Neuronal stem cell (in vitro differentiated cells): ENCODE measurements at regions not wholly inside any gene's neighbourhood (a gene's known extent, or its start where the extent isn't known, plus 50 kb on each side); places are given as distances from the start of the nearest gene placed in this dataset.

ENCODE experiments used
- DNase-seq: peaks from one replicate; pipeline ENCODE4 v3.0.0-alpha.2; 2013; ENCODE audit warnings: low spot score
- H2AFZ ChIP-seq: one replicate; pipeline ENCODE4 v1.6.1; 2013; ENCODE audit warnings: mild to moderate bottlenecking, low read length, inconsistent platforms
- H2AK5ac ChIP-seq: 2 replicates; pipeline ENCODE4 v1.6.1; 2013; ENCODE audit warnings: low read depth, mild to moderate bottlenecking, inconsistent platforms, low read length, moderate library complexity, mixed read lengths
- H2BK120ac ChIP-seq: 2 replicates; pipeline ENCODE4 v1.6.1; 2013; ENCODE audit warnings: low read depth, mild to moderate bottlenecking, inconsistent platforms, low read length, moderate library complexity, mixed read lengths
- H2BK12ac ChIP-seq: one replicate; pipeline ENCODE4 v1.6.1; 2013; ENCODE audit warnings: low read length, inconsistent platforms
- H2BK15ac ChIP-seq: 2 replicates; pipeline ENCODE4 v1.6.1; 2013; ENCODE audit warnings: mild to moderate bottlenecking, low read length, inconsistent platforms, mixed read lengths
- H2BK5ac ChIP-seq: one replicate; pipeline ENCODE4 v1.6.1; 2013; ENCODE audit warnings: inconsistent platforms, mild to moderate bottlenecking, low read length, moderate library complexity
- H3K14ac ChIP-seq: one replicate; pipeline ENCODE4 v1.6.1; 2013; ENCODE audit warnings: low read length, inconsistent platforms
- H3K18ac ChIP-seq: 2 replicates; pipeline ENCODE4 v1.6.1; 2013; ENCODE audit warnings: low read length, inconsistent platforms
- H3K23ac ChIP-seq: 2 replicates; pipeline ENCODE4 v1.6.1; 2013; ENCODE audit warnings: low read depth, mild to moderate bottlenecking, mixed read lengths, low read length, inconsistent platforms; ENCODE audit not compliant: poor library complexity
- H3K27ac ChIP-seq: replicated peaks from 3 replicates; pipeline ENCODE4 v1.5.1; 2013; ENCODE audit warnings: low read length, inconsistent platforms
- H3K27me3 ChIP-seq, 3 experiments: 2 replicates each; pipeline ENCODE4 v1.6.1; 2013; ENCODE audit warnings: low read length in 3 of 3, mild to moderate bottlenecking in 2 of 3, inconsistent platforms in 1 of 3, low read depth in 1 of 3, mixed read lengths in 1 of 3, moderate library complexity in 1 of 3; ENCODE audit not compliant: control insufficient read depth in 3 of 3, insufficient read depth in 3 of 3
- H3K36me3 ChIP-seq, 2 donors: replicated peaks in 1 of 2; 2 replicates each; pipeline ENCODE4 v1.6.1; 2013; ENCODE audit warnings: low read length in 2 of 2; ENCODE audit not compliant: control insufficient read depth in 2 of 2, insufficient read depth in 2 of 2
- H3K4ac ChIP-seq: 2 replicates; pipeline ENCODE4 v1.6.1; 2013; ENCODE audit warnings: inconsistent platforms, mild to moderate bottlenecking, low read length, moderate library complexity
- H3K4me1 ChIP-seq, 2 donors: 1 replicate in 1 of 2; 2 replicates in 1 of 2; pipeline ENCODE4 v1.6.1; 2013; ENCODE audit warnings: low read length in 2 of 2, low read depth in 1 of 2; ENCODE audit not compliant: control insufficient read depth in 2 of 2, insufficient read depth in 1 of 2
- H3K4me2 ChIP-seq: one replicate; pipeline ENCODE4 v1.6.1; 2013; ENCODE audit warnings: mild to moderate bottlenecking, low read length, inconsistent platforms; ENCODE audit not compliant: insufficient read depth, poor library complexity, severe bottlenecking
- H3K4me3 ChIP-seq, 2 donors: 2 replicates each; pipeline ENCODE4 v1.5.1; 2013; ENCODE audit warnings: low read length in 2 of 2, mild to moderate bottlenecking in 2 of 2, inconsistent platforms in 1 of 2, moderate library complexity in 1 of 2
- H3K79me1 ChIP-seq: one replicate; pipeline ENCODE4 v1.6.1; 2013; ENCODE audit warnings: low read depth, mild to moderate bottlenecking, inconsistent platforms, low read length, moderate library complexity
- H3K9ac ChIP-seq: one replicate; pipeline ENCODE4 v1.6.1; 2013; ENCODE audit warnings: mild to moderate bottlenecking, low read depth, low read length, inconsistent platforms; ENCODE audit not compliant: poor library complexity
- H3K9me3 ChIP-seq, 2 donors: replicated peaks in 1 of 2; 2 replicates each; pipeline versions ENCODE3 to v1.6.1; 2013; ENCODE audit warnings: low read length in 2 of 2, mild to moderate bottlenecking in 2 of 2, inconsistent platforms in 1 of 2, low read depth in 1 of 2, mixed read lengths in 1 of 2, moderate library complexity in 1 of 2; ENCODE audit not compliant: control insufficient read depth in 2 of 2, insufficient read depth in 1 of 2
- H4K8ac ChIP-seq: one replicate; pipeline ENCODE4 v1.6.1; 2013; ENCODE audit warnings: low read depth, mild to moderate bottlenecking, inconsistent platforms, low read length, moderate library complexity
- H4K91ac ChIP-seq: one replicate; pipeline ENCODE4 v1.6.1; 2013; ENCODE audit warnings: low read length, low read depth, mild to moderate bottlenecking, inconsistent platforms; ENCODE audit not compliant: poor library complexity
- WGBS, 2 donors: extraction: QIAGEN DNeasy Blood & Tissue Kit; methylation state at CpG; one replicate each; pipeline ENCODE4 v1.1.7; 2013; ENCODE audit warnings: missing lambda C conversion rate in 2 of 2, mixed read lengths in 1 of 2; ENCODE audit not compliant: insufficient read length in 2 of 2, insufficient replicate concordance in 1 of 2; ENCODE audit errors: extremely low coverage in 2 of 2; 5-methylcytosine and 5-hydroxymethylcytosine counted together

DNA sequence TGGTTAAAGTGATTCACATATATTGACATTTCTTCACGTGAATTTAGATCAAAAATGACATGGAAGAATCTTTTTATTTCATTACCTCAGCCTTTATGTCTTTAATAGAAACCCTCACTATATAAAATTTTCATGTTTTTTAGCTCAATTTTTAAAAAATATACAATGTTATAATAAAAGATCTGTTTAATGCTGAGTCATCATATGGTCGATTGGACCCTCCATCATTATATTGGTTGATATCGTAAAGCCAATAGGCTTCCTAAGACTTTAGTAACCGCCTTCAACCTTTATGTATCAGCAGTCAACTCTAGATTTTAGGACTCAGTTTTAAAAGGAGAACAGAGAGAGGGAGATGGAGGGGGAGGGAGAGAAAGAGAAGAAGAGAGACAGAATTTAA lies 162.3 kb upstream of the FERD3L start:
- no peak overlapping the region for H3K4me2 ChIP-seq
- no peak overlapping the region for H4K91ac ChIP-seq
- no peaks in the 10 kb centered on the region for H3K9me3 ChIP-seq
- no peaks in the 10 kb centered on the region for H3K4me1 ChIP-seq
- H3K9ac ChIP-seq: no peak overlapping the region
- H3K14ac ChIP-seq: no peak overlapping the region
- H3K23ac ChIP-seq: no peak overlapping the region
- H4K8ac ChIP-seq: no peak overlapping the region
- no peak overlapping the region for H3K18ac ChIP-seq
- H3K36me3 ChIP-seq: no peaks in the 10 kb centered on the region
- H2BK5ac ChIP-seq: no peak overlapping the region
- no peak overlapping the region for H2BK15ac ChIP-seq
- H3K79me1 ChIP-seq: no peaks in the 10 kb centered on the region
- WGBS, 2 donors: no CpG with 5 or more reads among the region's 4 CpGs
- H3K27me3 ChIP-seq: no peaks in the 10 kb centered on the region
- H2BK120ac ChIP-seq: no peak overlapping the region
- H3K4me3 ChIP-seq: no peak overlapping the region
- no peak overlapping the region for H2BK12ac ChIP-seq
- no peak overlapping the region for H2AFZ ChIP-seq
- no peak overlapping the region for H3K27ac ChIP-seq
- no peak for DNase-seq
- no peak overlapping the region for H2AK5ac ChIP-seq
- no peak overlapping the region for H3K4ac ChIP-seq

DNA sequence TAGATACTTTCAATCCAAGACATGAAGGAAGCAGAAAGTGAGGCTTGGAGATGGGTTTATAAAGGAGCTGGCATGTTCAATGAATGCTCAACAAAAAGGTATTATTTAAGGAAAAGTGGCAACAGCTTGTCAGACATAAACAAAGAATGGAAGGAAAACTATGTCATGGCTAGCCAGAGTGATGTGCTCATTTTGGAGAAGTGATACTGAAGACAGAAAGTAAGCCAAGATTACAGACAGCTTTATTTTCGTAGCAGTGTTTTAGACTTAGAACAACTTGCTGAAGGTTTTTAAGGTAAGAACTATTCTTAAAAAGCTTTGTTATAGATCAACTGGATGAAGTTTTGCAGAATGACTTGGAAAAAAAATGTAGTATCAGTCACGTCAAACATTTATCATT lies 160.5 kb upstream of the FERD3L start:
- H3K36me3 ChIP-seq: no peaks in the 10 kb centered on the region
- DNase-seq: no peak
- H3K9ac ChIP-seq: no peak overlapping the region
- no peak overlapping the region for H3K23ac ChIP-seq
- H2BK120ac ChIP-seq: no peak overlapping the region
- no peaks in the 10 kb centered on the region for H3K27me3 ChIP-seq
- no peak overlapping the region for H2BK12ac ChIP-seq
- H3K27ac ChIP-seq: no peak overlapping the region
- no peak overlapping the region for H2BK15ac ChIP-seq
- H2AK5ac ChIP-seq: no peak overlapping the region
- H3K14ac ChIP-seq: no peak overlapping the region
- H3K9me3 ChIP-seq: no peaks in the 10 kb centered on the region
- H3K79me1 ChIP-seq: no peaks in the 10 kb centered on the region
- H3K4me3 ChIP-seq: no peak overlapping the region
- H4K8ac ChIP-seq: no peak overlapping the region
- H2AFZ ChIP-seq: no peak overlapping the region
- H3K4ac ChIP-seq: no peak overlapping the region
- H2BK5ac ChIP-seq: no peak overlapping the region
- WGBS, 2 donors: no CpG with 5 or more reads among the region's 2 CpGs
- H3K4me2 ChIP-seq: no peak overlapping the region
- no peak overlapping the region for H3K18ac ChIP-seq
- H3K4me1 ChIP-seq: no peaks in the 10 kb centered on the region
- no peak overlapping the region for H4K91ac ChIP-seq

DNA sequence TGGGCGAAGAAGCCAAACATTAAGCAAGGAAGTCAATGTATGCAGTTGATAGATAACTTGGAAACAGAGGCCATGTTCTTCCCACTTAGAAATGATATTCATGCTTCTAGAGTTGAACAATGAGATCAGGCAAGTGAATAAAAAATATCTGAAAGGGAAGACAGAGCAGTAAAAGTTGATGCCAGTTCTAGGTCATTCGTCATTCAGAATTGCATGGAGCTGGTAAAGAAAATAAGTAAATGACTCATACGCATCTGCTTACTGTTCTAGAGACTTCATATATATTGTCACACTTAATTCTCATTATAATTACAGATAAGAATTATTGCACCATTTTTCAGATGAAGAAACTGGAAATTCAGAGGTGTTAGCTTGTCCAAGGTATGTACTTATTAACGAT lies 158.9 kb upstream of the FERD3L start:
- no peaks in the 10 kb centered on the region for H3K9me3 ChIP-seq
- H4K8ac ChIP-seq: no peak overlapping the region
- H3K4me3 ChIP-seq: no peak overlapping the region
- no peak overlapping the region for H2BK120ac ChIP-seq
- H3K14ac ChIP-seq: no peak overlapping the region
- no peak overlapping the region for H3K23ac ChIP-seq
- no peaks in the 10 kb centered on the region for H3K36me3 ChIP-seq
- H3K79me1 ChIP-seq: no peaks in the 10 kb centered on the region
- H3K18ac ChIP-seq: no peak overlapping the region
- H3K4me1 ChIP-seq: no peaks in the 10 kb centered on the region
- H2AK5ac ChIP-seq: no peak overlapping the region
- no peak overlapping the region for H3K27ac ChIP-seq
- DNase-seq: no peak
- no peak overlapping the region for H3K9ac ChIP-seq
- no peak overlapping the region for H3K4ac ChIP-seq
- H2BK12ac ChIP-seq: no peak overlapping the region
- no CpG with 5 or more reads among the region's 4 CpGs for WGBS, 2 donors
- no peaks in the 10 kb centered on the region for H3K27me3 ChIP-seq
- no peak overlapping the region for H2AFZ ChIP-seq
- no peak overlapping the region for H3K4me2 ChIP-seq
- H2BK5ac ChIP-seq: no peak overlapping the region
- no peak overlapping the region for H4K91ac ChIP-seq
- no peak overlapping the region for H2BK15ac ChIP-seq

DNA sequence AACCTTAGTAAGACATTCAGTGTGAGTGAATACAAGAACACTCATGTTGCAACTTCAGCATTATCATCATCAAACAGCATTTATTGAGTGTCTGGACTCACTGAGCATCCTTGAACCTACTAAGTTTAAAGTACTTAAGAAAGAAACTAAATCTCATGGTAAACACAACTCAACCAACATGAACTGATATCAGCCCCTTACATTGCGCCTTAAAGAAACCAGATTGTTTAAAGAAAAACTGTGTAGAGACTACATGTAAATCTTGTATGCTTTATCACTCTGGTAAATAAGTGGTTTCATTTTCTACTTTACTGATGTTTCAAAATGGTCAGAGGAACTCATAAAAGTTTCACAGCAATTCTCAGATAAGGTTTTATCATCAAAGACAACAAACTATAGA lies 157.5 kb upstream of the FERD3L start:
- Histone ChIP-seq H3K27ac (no peak overlapping the region), H2BK5ac (no peak overlapping the region), H3K4me2 (no peak overlapping the region), H4K91ac (no peak overlapping the region), H3K4me1 (no peaks in the 10 kb centered on the region), H3K9me3 (no peaks in the 10 kb centered on the region), H2AK5ac (no peak overlapping the region), H3K79me1 (no peaks in the 10 kb centered on the region), H3K36me3 (no peaks in the 10 kb centered on the region), H2BK120ac (no peak overlapping the region), H3K9ac (no peak overlapping the region), H3K23ac (no peak overlapping the region), H2AFZ (no peak overlapping the region), H3K4me3 (no peak overlapping the region), H2BK12ac (no peak overlapping the region), H3K14ac (no peak overlapping the region), H2BK15ac (no peak overlapping the region), H4K8ac (no peak overlapping the region), H3K18ac (no peak overlapping the region), H3K27me3 (no peaks in the 10 kb centered on the region), H3K4ac (no peak overlapping the region)
- WGBS, 2 donors: no CpG with 5 or more reads among the region's 1 CpG
- no peak for DNase-seq
